HCT116 (cell line): ENCODE measurements at regions not wholly inside any gene's neighbourhood (a gene's known extent, or its start where the extent isn't known, plus 50 kb on each side); places are given as distances from the start of the nearest gene placed in this dataset.

Experiments
- ATAC-seq: fragments of 200-7000 bp; cut with Tn5 transposase; 2 replicates; pipeline ENCODE4 v1.9.1; 2020; ENCODE audit warnings: mild to moderate bottlenecking, moderate library complexity
- BruUV-seq: library from RNA; stranded (reverse); fragments of 400-500 nt; replicated peaks from 2 replicates; lab custom pipeline; 2021; lab: Mats Ljungman, UMichigan
- CTCF ChIA-PET: fragments of 300-600 bp; sonication (Branson Sonifier 250); formaldehyde crosslinking; loops from one replicate; lab custom pipeline; 2021; ENCODE audit warnings: antibody characterized with exemption; lab: Charles Lee
- POLR2A ChIA-PET: fragments of 300-600, 350-600 bp; sonication (Branson Sonifier 250); formaldehyde crosslinking; loops from one replicate; lab custom pipeline; 2021; ENCODE audit warnings: antibody characterized with exemption; lab: Charles Lee
- RAD21 ChIA-PET, 2 experiments: fragments of 300-600 bp; sonication (Branson Sonifier 250); formaldehyde crosslinking; loops; one replicate each; lab custom pipeline; 2023; ENCODE audit warnings: low total read pairs in 2 of 2; ENCODE audit not compliant: uncharacterized antibody in 2 of 2, unreplicated experiment in 2 of 2, low non-redundant PET in 1 of 2; lab: Charles Lee
- DNase-seq: peaks from one replicate; pipeline ENCODE4 v3.0.0-alpha.2; 2010; ENCODE audit warnings: low read depth, low spot score
- H2AFZ ChIP-seq: fragments of 200-600 bp; shearing (Covaris generic), sonication (generic); 2 replicates; pipeline ENCODE4 v1.6.1; 2017; ENCODE audit warnings: low read depth, mixed run types, mixed read lengths, antibody characterized with exemption, low read length; ENCODE audit not compliant: poor library complexity, severe bottlenecking
- H3K27ac ChIP-seq: 2 replicates; pipeline ENCODE4 v1.5.1; 2012; ENCODE audit warnings: low read depth, low read length
- H3K27me3 ChIP-seq: fragments of 200-600 bp; sonication (generic); 2 replicates; pipeline ENCODE4 v1.6.1; 2016; ENCODE audit warnings: mixed run types, low read length, mixed read lengths; ENCODE audit not compliant: insufficient read depth
- H3K36me3 ChIP-seq, 2 experiments: fragments of 200-500 bp in 1 of 2; fragments of 200-600 bp in 1 of 2; sonication (Bioruptor generic) in 1 of 2; sonication (generic) in 1 of 2; 2 replicates each; pipeline versions ENCODE4 v1.5.1 to v1.6.1; 2014 to 2016; ENCODE audit warnings: low read length in 2 of 2, inconsistent platforms in 1 of 2, mixed read lengths in 1 of 2, mixed run types in 1 of 2; ENCODE audit not compliant: insufficient read depth in 2 of 2, control insufficient read depth in 1 of 2
- H3K4me1 ChIP-seq, 2 experiments: fragments of 200-600 bp in 1 of 2; sonication (generic) in 1 of 2; 2 replicates each; pipeline versions ENCODE4 v1.5.1 to v1.6.1; 2012 to 2017; ENCODE audit warnings: low read length in 2 of 2, inconsistent platforms in 1 of 2, mild to moderate bottlenecking in 1 of 2, mixed read lengths in 1 of 2, mixed run types in 1 of 2, moderate library complexity in 1 of 2; ENCODE audit not compliant: insufficient read depth in 2 of 2, control insufficient read depth in 1 of 2
- H3K4me2 ChIP-seq: fragments of 200-600 bp; sonication (generic); 2 replicates; pipeline ENCODE4 v1.6.1; 2017; ENCODE audit warnings: mixed run types, low read length, mixed read lengths
- H3K4me3 ChIP-seq, 2 experiments: fragments of 200-600 bp in 1 of 2; sonication (generic) in 1 of 2; replicated peaks in 1 of 2; 2 replicates each; pipeline ENCODE4 v1.5.1; 2011 to 2016; ENCODE audit warnings: low read length in 2 of 2, control low read depth in 1 of 2, low read depth in 1 of 2, mild to moderate bottlenecking in 1 of 2, mixed read lengths in 1 of 2, mixed run types in 1 of 2
- H3K79me2 ChIP-seq: fragments of 200-600 bp; sonication (generic); 2 replicates; pipeline ENCODE4 v1.6.1; 2017; ENCODE audit warnings: mild to moderate bottlenecking, mixed run types, low read length, moderate library complexity, mixed read lengths; ENCODE audit not compliant: insufficient read depth
- H3K9ac ChIP-seq: fragments of 200-600 bp; sonication (generic); 2 replicates; pipeline ENCODE4 v1.6.1; 2016; ENCODE audit warnings: low read length, mixed read lengths
- H3K9me2 ChIP-seq: fragments of 200-600 bp; sonication (generic), shearing (Covaris generic); 2 replicates; pipeline ENCODE4 v1.6.1; 2017; ENCODE audit warnings: mixed run types, mild to moderate bottlenecking, moderate library complexity; ENCODE audit not compliant: insufficient read depth
- H3K9me3 ChIP-seq, 2 experiments: fragments of 200-500 bp in 1 of 2; fragments of 200-600 bp in 1 of 2; sonication (Bioruptor generic) in 1 of 2; sonication (generic) in 1 of 2; 2 replicates each; pipeline ENCODE4 v1.6.1; 2014 to 2017; ENCODE audit warnings: low read length in 2 of 2, mixed read lengths in 2 of 2, inconsistent platforms in 1 of 2, low read depth in 1 of 2, mild to moderate bottlenecking in 1 of 2, mixed run types in 1 of 2, moderate library complexity in 1 of 2; ENCODE audit not compliant: control insufficient read depth in 1 of 2, insufficient read depth in 1 of 2
- H4K20me1 ChIP-seq: fragments of 200-600 bp; sonication (generic), shearing (Covaris generic); 2 replicates; pipeline ENCODE4 v1.6.1; 2017; ENCODE audit warnings: mixed run types, mild to moderate bottlenecking, moderate library complexity; ENCODE audit not compliant: insufficient read depth
- CEBPB ChIP-seq: IDR thresholded peaks from 2 replicates; pipeline ENCODE4 v1.6.1; 2012; ENCODE audit warnings: low read depth
- ELF1 ChIP-seq: IDR thresholded peaks from 2 replicates; pipeline ENCODE4 v1.6.1; 2012; ENCODE audit warnings: low read depth, borderline replicate concordance
- POLR2A ChIP-seq: IDR thresholded peaks from 2 replicates; pipeline ENCODE4 v1.7.0; 2011; ENCODE audit warnings: borderline replicate concordance; ENCODE audit not compliant: insufficient read depth, insufficient read length; ENCODE audit errors: extremely low read depth
- POLR2AphosphoS5 ChIP-seq: IDR thresholded peaks from 2 replicates; pipeline ENCODE4 v1.6.1; 2011; ENCODE audit warnings: mild to moderate bottlenecking, low read depth, low read length, moderate library complexity
- RAD21 ChIP-seq: IDR thresholded peaks from 2 replicates; pipeline ENCODE4 v1.6.1; 2012; ENCODE audit warnings: low read depth, mild to moderate bottlenecking
- REST ChIP-seq: IDR thresholded peaks from 2 replicates; pipeline ENCODE4 v1.6.1; 2012; ENCODE audit warnings: low read depth
- SIN3A ChIP-seq: IDR thresholded peaks from 2 replicates; pipeline ENCODE4 v1.6.1; 2012; ENCODE audit warnings: low read depth
- SP1 ChIP-seq: IDR thresholded peaks from 2 replicates; pipeline ENCODE4 v1.6.1; 2012; ENCODE audit warnings: low read depth
- SRF ChIP-seq: IDR thresholded peaks from 2 replicates; pipeline ENCODE4 v1.6.1; 2012; ENCODE audit warnings: low read depth
- ZNF274 ChIP-seq: fragments of 200-500 bp; sonication (Bioruptor generic); IDR thresholded peaks from 2 replicates; pipeline ENCODE4 v1.6.1; 2014; ENCODE audit warnings: mild to moderate bottlenecking, low read depth, low read length, inconsistent platforms
- intact Hi-C: fragments of 100-400 bp; cut with micrococcal nuclease; formaldehyde crosslinking; loops from 2 replicates; pipeline ENCODE4 v1.10.0; 2022
- TF ChIP-seq, protein P1 (sequence below), 3 experiments: fragments of 200-600 bp in 1 of 3; sonication (generic) in 1 of 3; IDR thresholded peaks in 2 of 3; conservative IDR thresholded peaks in 1 of 3; 2 replicates each; pipeline ENCODE4 v1.5.1; 2012 to 2017; ENCODE audit warnings: low read depth in 2 of 3, low read length in 2 of 3, antibody characterized with exemption in 1 of 3, borderline replicate concordance in 1 of 3, control low read depth in 1 of 3, mild to moderate bottlenecking in 1 of 3, mixed read lengths in 1 of 3, mixed run types in 1 of 3, moderate library complexity in 1 of 3; ENCODE audit not compliant: insufficient read depth in 1 of 3

GRCh38 chr2:66938471-66938967 is 458.6 kb upstream of the ETAA1 start:
- Histone ChIP-seq H3K27me3 (no peaks in the 10 kb centered on the region), H4K20me1 (no peaks in the 10 kb centered on the region), H3K9me3 (peaks cover 6 to 7% of the 10 kb centered on the region in 2 experiments; a peak in 2 of 4 replicates), H3K4me1 (no peaks in the 10 kb centered on the region), H3K36me3 (no peaks in the 10 kb centered on the region), H3K4me2 (no peak overlapping the region), H3K79me2 (no peaks in the 10 kb centered on the region), H3K9ac (no peak overlapping the region), H3K9me2 (no peaks in the 10 kb centered on the region), H3K4me3 (no peak overlapping the region), H2AFZ (no peak overlapping the region), H3K27ac (no peak overlapping the region)
- no TSS peak for BruUV-seq
- no peak for TF ChIP-seq REST
- TF ChIP-seq SIN3A: no peak
- POLR2A ChIA-PET: no interaction called here
- RAD21 ChIA-PET: no interaction called here
- DNase-seq (no peak), ATAC-seq (no peak)
- intact Hi-C loops: no loop called here
- CTCF ChIA-PET: no interaction called here

GRCh38 chr2:66940080-66940479 is 457.1 kb upstream of the ETAA1 start:
- Histone ChIP-seq H3K36me3 (no peaks in the 10 kb centered on the region), H2AFZ (no peak overlapping the region), H3K4me1 (no peaks in the 10 kb centered on the region), H3K4me3 (no peak overlapping the region), H4K20me1 (no peaks in the 10 kb centered on the region), H3K27me3 (no peaks in the 10 kb centered on the region), H3K9me3 (peaks cover 3 to 6% of the 10 kb centered on the region in 2 experiments; a peak in 2 of 4 replicates), H3K9ac (no peak overlapping the region), H3K4me2 (no peak overlapping the region), H3K9me2 (no peaks in the 10 kb centered on the region), H3K27ac (no peak overlapping the region), H3K79me2 (no peaks in the 10 kb centered on the region)
- ChIA-PET POLR2A (no interaction called here), CTCF (no interaction called here), RAD21 (no interaction called here)
- no peak for ATAC-seq
- BruUV-seq: no TSS peak
- no peak for DNase-seq
- intact Hi-C loops: no loop called here
- no peak for TF ChIP-seq REST
- TF ChIP-seq SIN3A: no peak
- TF ChIP-seq, protein P1, sequence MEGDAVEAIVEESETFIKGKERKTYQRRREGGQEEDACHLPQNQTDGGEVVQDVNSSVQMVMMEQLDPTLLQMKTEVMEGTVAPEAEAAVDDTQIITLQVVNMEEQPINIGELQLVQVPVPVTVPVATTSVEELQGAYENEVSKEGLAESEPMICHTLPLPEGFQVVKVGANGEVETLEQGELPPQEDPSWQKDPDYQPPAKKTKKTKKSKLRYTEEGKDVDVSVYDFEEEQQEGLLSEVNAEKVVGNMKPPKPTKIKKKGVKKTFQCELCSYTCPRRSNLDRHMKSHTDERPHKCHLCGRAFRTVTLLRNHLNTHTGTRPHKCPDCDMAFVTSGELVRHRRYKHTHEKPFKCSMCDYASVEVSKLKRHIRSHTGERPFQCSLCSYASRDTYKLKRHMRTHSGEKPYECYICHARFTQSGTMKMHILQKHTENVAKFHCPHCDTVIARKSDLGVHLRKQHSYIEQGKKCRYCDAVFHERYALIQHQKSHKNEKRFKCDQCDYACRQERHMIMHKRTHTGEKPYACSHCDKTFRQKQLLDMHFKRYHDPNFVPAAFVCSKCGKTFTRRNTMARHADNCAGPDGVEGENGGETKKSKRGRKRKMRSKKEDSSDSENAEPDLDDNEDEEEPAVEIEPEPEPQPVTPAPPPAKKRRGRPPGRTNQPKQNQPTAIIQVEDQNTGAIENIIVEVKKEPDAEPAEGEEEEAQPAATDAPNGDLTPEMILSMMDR (IDR thresholded peaks at IDR 0.05 in 2 of 3, conservative IDR thresholded peaks at IDR 0.05 in 1 of 3; ENCODE audit: borderline replicate concordance in 1 of 3, insufficient read depth in 1 of 3, low read depth in 2 of 3, low read length in 2 of 3): no peak
- TF ChIP-seq POLR2AphosphoS5: no peak
- no peak for TF ChIP-seq SP1
- TF ChIP-seq RAD21: no peak
- TF ChIP-seq CEBPB: no peak
- no peak for TF ChIP-seq SRF
- TF ChIP-seq ZNF274: no peak
- TF ChIP-seq POLR2A: no peak
- TF ChIP-seq ELF1: no peak
